ENCODE measurements at regions not wholly inside any gene's neighbourhood (a gene's known extent, or its start where the extent isn't known, plus 50 kb on each side); places are given as distances from the start of the nearest gene placed in this dataset.

DNA sequence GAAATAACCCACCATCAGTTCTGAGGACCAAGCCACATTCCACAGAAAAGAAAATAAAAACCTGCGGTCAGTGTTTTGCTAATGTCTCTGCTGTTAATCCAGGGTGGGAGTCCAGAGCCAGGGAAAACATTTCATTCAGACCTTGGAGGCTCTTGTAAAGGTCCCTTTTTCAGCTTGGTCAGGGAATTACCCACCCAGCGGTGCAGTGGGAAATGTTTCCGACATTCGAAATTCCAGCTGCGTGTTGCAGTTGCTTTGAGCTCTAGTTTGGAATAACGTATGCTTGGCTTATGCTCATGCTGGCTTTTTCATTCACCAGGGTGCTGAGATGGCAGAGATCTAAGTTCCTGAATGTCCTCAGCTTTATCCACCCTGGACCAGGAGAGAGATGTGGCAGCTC, 219.1 kb downstream of the TRIB2 start:
- TF ChIP-seq, protein P1, sequence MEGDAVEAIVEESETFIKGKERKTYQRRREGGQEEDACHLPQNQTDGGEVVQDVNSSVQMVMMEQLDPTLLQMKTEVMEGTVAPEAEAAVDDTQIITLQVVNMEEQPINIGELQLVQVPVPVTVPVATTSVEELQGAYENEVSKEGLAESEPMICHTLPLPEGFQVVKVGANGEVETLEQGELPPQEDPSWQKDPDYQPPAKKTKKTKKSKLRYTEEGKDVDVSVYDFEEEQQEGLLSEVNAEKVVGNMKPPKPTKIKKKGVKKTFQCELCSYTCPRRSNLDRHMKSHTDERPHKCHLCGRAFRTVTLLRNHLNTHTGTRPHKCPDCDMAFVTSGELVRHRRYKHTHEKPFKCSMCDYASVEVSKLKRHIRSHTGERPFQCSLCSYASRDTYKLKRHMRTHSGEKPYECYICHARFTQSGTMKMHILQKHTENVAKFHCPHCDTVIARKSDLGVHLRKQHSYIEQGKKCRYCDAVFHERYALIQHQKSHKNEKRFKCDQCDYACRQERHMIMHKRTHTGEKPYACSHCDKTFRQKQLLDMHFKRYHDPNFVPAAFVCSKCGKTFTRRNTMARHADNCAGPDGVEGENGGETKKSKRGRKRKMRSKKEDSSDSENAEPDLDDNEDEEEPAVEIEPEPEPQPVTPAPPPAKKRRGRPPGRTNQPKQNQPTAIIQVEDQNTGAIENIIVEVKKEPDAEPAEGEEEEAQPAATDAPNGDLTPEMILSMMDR (IDR thresholded peaks at IDR 0.05) = no peak
- TF ChIP-seq CHD4 (IDR thresholded peaks at IDR 0.05; ENCODE audit: borderline replicate concordance) (no peak), POLR2A (IDR thresholded peaks at IDR 0.05; ENCODE audit: low read length) (no peak), GATA3 (IDR thresholded peaks at IDR 0.05; ENCODE audit: borderline replicate concordance) (no peak), JUNB (IDR thresholded peaks at IDR 0.05) (no peak)
- TF ChIP-seq, protein P2, sequence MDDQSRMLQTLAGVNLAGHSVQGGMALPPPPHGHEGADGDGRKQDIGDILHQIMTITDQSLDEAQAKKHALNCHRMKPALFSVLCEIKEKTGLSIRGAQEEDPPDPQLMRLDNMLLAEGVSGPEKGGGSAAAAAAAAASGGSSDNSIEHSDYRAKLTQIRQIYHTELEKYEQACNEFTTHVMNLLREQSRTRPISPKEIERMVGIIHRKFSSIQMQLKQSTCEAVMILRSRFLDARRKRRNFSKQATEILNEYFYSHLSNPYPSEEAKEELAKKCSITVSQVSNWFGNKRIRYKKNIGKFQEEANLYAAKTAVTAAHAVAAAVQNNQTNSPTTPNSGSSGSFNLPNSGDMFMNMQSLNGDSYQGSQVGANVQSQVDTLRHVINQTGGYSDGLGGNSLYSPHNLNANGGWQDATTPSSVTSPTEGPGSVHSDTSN (IDR thresholded peaks at IDR 0.05) = no peak
- TF ChIP-seq, protein P3, sequence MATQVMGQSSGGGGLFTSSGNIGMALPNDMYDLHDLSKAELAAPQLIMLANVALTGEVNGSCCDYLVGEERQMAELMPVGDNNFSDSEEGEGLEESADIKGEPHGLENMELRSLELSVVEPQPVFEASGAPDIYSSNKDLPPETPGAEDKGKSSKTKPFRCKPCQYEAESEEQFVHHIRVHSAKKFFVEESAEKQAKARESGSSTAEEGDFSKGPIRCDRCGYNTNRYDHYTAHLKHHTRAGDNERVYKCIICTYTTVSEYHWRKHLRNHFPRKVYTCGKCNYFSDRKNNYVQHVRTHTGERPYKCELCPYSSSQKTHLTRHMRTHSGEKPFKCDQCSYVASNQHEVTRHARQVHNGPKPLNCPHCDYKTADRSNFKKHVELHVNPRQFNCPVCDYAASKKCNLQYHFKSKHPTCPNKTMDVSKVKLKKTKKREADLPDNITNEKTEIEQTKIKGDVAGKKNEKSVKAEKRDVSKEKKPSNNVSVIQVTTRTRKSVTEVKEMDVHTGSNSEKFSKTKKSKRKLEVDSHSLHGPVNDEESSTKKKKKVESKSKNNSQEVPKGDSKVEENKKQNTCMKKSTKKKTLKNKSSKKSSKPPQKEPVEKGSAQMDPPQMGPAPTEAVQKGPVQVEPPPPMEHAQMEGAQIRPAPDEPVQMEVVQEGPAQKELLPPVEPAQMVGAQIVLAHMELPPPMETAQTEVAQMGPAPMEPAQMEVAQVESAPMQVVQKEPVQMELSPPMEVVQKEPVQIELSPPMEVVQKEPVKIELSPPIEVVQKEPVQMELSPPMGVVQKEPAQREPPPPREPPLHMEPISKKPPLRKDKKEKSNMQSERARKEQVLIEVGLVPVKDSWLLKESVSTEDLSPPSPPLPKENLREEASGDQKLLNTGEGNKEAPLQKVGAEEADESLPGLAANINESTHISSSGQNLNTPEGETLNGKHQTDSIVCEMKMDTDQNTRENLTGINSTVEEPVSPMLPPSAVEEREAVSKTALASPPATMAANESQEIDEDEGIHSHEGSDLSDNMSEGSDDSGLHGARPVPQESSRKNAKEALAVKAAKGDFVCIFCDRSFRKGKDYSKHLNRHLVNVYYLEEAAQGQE (IDR thresholded peaks at IDR 0.05) = no peak

Measured in A549 (cell line).